ENCODE measurements at regions not wholly inside any gene's neighbourhood (a gene's known extent, or its start where the extent isn't known, plus 50 kb on each side); places are given as distances from the start of the nearest gene placed in this dataset.
A peak's percentile ranks its signal among the peaks of the same experiment; 100 is the strongest.
"Not testable (repeated sequence)": the region's sequence is repeated elsewhere in the genome, so short reads cannot be mapped to it uniquely, and the experiment has no call there.

DNA sequence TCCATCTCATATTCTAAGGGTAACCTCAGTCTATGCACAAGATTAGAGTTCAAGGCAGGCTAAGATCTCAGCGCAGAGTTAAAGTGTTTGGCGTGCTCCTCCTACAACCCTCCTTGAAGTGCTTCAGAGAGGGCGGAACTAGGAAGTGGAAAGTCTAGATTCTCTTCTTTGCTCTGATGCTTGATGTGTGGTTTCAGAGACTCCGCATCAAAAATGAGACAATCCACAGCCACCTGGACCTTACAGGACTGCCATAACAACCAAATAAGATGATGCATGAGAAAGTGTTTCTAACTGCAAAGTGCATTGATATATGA, 161.3 kb upstream of the ATP11B start:
- in situ Hi-C loops (cut with HindIII; ENCODE audit: low pct_unique_long_range_greater_than_20kb, low sequenced_read_pairs): no loop called here
- no peak for DNase-seq (ENCODE audit: low read depth, low spot score)

GRCh38 chr3:182633186-182633585, 160.1 kb upstream of the ATP11B start:
- DNase-seq (ENCODE audit: low read depth, low spot score): no peak
- in situ Hi-C loops (cut with HindIII; ENCODE audit: low pct_unique_long_range_greater_than_20kb, low sequenced_read_pairs): no loop called here

- in situ Hi-C loops (cut with HindIII; ENCODE audit: low pct_unique_long_range_greater_than_20kb, low sequenced_read_pairs): no loop called here
- no peak for DNase-seq (ENCODE audit: low read depth, low spot score)
Measured at GRCh38 chr3:182636646-182637045, 156.7 kb upstream of the ATP11B start.

DNA sequence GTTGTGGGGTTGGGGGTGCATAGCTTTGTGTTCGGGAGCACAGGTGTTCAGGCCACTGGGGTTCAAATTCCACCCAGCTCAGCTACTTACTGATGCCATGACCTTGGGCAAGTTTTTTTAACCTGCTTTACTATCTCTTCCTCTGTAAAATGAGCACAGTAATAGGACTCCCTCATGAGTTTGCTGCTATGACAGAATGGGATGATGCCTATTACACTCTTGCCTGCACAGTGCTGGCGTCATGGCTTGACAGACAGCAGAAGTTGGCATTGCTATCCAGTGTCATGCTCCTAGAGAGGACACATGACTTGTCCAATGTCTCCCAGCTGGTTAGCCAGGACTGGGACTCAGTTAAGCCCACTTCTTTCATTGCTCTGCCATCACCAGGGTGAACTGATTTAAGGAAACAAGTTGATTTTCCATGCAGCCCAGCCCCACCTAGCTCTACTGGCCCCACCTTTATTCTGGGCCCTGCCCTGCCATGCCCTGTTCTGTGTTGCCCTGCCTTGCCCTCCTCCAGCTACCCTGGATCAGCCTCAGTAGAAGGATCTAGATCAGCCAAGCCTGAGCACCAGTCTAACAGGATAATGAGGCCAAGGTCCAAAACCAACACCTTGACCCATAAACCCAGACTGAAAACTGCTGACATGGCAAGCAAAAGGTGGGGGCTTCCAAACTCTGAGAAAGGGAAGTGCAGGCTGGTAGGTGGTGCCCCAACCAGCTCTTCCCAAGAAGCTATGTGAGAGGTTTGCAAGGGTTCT, 155.8 kb upstream of the ATP11B start:
- in situ Hi-C loops (cut with HindIII; ENCODE audit: low pct_unique_long_range_greater_than_20kb, low sequenced_read_pairs): no loop called here
- no peak for DNase-seq (ENCODE audit: low read depth, low spot score)

- in situ Hi-C loops (cut with HindIII; ENCODE audit: low pct_unique_long_range_greater_than_20kb, low sequenced_read_pairs): no loop called here
- DNase-seq (ENCODE audit: low read depth, low spot score): no peak
Measured at GRCh38 chr3:182644013-182644412, 149.3 kb upstream of the ATP11B start.

GRCh38 chr3:182644790-182645433, 148.4 kb upstream of the ATP11B start:
- no peak for DNase-seq (ENCODE audit: low read depth, low spot score)
- in situ Hi-C loops (cut with HindIII; ENCODE audit: low pct_unique_long_range_greater_than_20kb, low sequenced_read_pairs): no loop called here

GRCh38 chr3:182650568-182651128, 142.7 kb upstream of the ATP11B start:
- in situ Hi-C loops (cut with HindIII; ENCODE audit: low pct_unique_long_range_greater_than_20kb, low sequenced_read_pairs): no loop called here
- DNase-seq (ENCODE audit: low read depth, low spot score): no peak

- in situ Hi-C loops (cut with HindIII; ENCODE audit: low pct_unique_long_range_greater_than_20kb, low sequenced_read_pairs): no loop called here
- DNase-seq (ENCODE audit: low read depth, low spot score): no peak
Measured at GRCh38 chr3:182651461-182651860, 141.8 kb upstream of the ATP11B start.

GRCh38 chr3:182653065-182653464, 140.2 kb upstream of the ATP11B start:
- in situ Hi-C loops (cut with HindIII; ENCODE audit: low pct_unique_long_range_greater_than_20kb, low sequenced_read_pairs); DNase-seq (ENCODE audit: low read depth, low spot score): not testable (repeated sequence)

GRCh38 chr3:182668541-182668940, 124.8 kb upstream of the ATP11B start:
- DNase-seq (ENCODE audit: low read depth, low spot score): no peak
- in situ Hi-C loops (cut with HindIII; ENCODE audit: low pct_unique_long_range_greater_than_20kb, low sequenced_read_pairs): no loop called here

DNA sequence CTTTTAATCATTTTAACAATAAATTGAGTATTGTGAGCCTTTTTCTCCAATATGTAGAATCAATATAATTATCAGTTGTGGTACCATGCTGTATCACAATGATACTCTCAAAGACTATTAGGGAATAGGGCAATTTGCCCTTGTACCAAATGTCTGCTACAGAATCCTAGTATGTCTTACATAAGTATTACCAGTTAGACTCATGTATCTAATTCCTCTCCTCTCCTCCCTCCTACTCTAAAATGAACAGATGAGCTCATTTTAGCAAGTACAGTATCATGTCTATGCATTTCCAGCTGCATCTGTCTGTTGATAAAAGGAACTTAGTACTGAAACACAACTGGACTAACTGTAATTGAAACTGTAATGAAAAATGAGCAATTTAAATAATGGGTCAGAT, 124.3 kb upstream of the ATP11B start:
- DNase-seq (ENCODE audit: low read depth, low spot score): no peak

GRCh38 chr3:182671541-182671940, 121.8 kb upstream of the ATP11B start:
- in situ Hi-C loops (cut with HindIII; ENCODE audit: low pct_unique_long_range_greater_than_20kb, low sequenced_read_pairs): no loop called here
- DNase-seq (ENCODE audit: low read depth, low spot score): no peak

More for the DNA sequence above, 124.3 kb upstream of the ATP11B start:
- in situ Hi-C loops (cut with HindIII; ENCODE audit: low pct_unique_long_range_greater_than_20kb, low sequenced_read_pairs): no loop called here

DNA sequence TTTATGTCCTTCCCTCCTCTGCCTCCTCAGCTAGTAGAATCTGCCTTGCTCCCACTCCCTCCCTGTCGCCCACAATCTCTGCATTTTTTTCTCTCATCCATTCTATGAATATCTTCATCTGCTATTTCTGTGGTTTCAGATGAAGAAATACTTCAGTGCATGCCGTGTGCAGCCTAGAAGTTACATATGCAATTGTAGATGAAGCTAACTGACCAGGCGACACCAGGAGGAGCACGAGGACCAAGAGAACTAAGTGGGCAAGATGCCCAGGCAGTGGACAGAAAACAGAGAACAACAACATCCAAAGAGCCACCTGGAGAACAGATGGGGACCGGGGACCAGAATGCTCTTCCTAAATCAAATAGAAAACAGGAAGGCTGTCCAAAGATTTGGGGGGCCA, 121.4 kb upstream of the ATP11B start:
- peak; percentile 6 for DNase-seq (ENCODE audit: low read depth, low spot score)
- in situ Hi-C loops (cut with HindIII; ENCODE audit: low pct_unique_long_range_greater_than_20kb, low sequenced_read_pairs): no loop called here

- DNase-seq (ENCODE audit: low read depth, low spot score): no peak
Measured at GRCh38 chr3:182673336-182673735, 120.0 kb upstream of the ATP11B start.

GRCh38 chr3:182682263-182683241, 110.8 kb upstream of the ATP11B start:
- in situ Hi-C loops (cut with HindIII; ENCODE audit: low pct_unique_long_range_greater_than_20kb, low sequenced_read_pairs): no loop called here
- DNase-seq (ENCODE audit: low read depth, low spot score): peak; percentile 25

More at GRCh38 chr3:182673336-182673735, 120.0 kb upstream of the ATP11B start:
- in situ Hi-C loops (cut with HindIII; ENCODE audit: low pct_unique_long_range_greater_than_20kb, low sequenced_read_pairs): no loop called here

DNA sequence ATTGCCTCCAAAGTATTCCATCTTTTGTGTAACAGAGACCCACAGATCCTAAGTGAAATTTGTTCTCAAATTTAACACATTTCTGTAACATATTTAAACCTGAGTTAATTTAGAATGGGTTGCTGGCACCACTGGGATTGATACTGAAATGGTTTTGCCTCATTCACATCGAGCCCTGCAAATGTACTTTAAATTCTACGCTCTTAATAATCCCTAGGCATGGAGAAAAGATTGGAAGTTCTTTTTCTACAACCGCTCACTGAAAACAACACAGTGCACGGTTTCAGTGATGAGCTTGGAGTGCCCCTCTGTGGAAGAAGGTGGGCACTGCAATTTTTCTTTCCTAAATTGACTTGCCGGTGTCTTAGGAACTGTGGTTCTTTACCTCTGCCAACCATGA, 109.9 kb upstream of the ATP11B start:
- in situ Hi-C loops (cut with HindIII; ENCODE audit: low pct_unique_long_range_greater_than_20kb, low sequenced_read_pairs): no loop called here
- DNase-seq (ENCODE audit: low read depth, low spot score): peak; percentile 83

DNA sequence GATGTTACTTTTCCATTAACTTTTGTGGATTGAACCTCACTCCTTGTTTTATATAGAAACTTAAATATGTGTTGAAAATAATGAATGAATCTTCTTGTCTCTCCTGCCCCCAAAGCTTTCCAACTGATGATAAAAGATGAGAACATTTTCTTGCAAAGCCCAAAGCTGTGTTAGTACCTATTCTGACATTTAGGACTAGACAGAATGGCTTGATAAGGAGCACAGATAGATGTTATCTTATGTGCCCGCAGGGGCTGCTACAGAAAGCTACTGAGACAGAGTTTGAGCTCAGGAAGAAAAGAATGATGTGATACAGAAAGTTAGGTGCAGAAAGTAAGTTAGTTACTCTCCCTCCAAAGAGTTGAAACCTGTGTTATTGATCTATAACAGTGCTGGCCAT, 109.4 kb upstream of the ATP11B start:
- no peak for DNase-seq (ENCODE audit: low read depth, low spot score)
- in situ Hi-C loops (cut with HindIII; ENCODE audit: low pct_unique_long_range_greater_than_20kb, low sequenced_read_pairs): no loop called here

All from SK-MEL-5 (cell line).